ENCODE measurements at regions not wholly inside any gene's neighbourhood (a gene's known extent, or its start where the extent isn't known, plus 50 kb on each side); places are given as distances from the start of the nearest gene placed in this dataset.
"Not testable (repeated sequence)": the region's sequence is repeated elsewhere in the genome, so short reads cannot be mapped to it uniquely, and the experiment has no call there.

DNA sequence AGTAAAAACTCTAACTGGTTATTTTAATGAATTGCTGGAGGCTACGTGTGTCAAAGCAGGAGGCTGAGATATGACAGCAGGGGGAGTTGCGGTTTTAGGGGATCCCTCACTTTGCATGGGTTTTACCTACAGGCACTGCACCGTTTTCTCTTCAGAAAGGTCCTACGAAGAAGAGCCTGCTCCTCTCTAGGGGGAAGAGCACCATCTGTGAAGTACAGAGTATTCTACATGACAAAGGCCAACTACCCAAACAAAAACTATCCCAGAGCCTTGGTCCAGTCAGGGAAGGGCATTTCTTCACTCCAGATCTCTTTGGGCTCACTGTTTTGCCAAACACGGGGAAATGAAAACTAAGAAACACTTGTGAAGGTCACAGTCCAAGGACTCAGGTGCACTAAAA is 696.7 kb upstream of the SOX11 start:
- no peak for DNase-seq
- Histone ChIP-seq H3K27ac (no peak overlapping the region), H3K27me3 (replicated peaks) (no peaks in the 10 kb centered on the region), H3K36me3 (replicated peaks) (no peaks in the 10 kb centered on the region), H3K4me3 (ENCODE audit: low read depth, low read length) (no peak overlapping the region)
- in situ Hi-C loops (cut with HindIII; ENCODE audit: low pct_ligation_motif_present, low sequenced_read_pairs) = no loop called here
- TF ChIP-seq, protein P1, sequence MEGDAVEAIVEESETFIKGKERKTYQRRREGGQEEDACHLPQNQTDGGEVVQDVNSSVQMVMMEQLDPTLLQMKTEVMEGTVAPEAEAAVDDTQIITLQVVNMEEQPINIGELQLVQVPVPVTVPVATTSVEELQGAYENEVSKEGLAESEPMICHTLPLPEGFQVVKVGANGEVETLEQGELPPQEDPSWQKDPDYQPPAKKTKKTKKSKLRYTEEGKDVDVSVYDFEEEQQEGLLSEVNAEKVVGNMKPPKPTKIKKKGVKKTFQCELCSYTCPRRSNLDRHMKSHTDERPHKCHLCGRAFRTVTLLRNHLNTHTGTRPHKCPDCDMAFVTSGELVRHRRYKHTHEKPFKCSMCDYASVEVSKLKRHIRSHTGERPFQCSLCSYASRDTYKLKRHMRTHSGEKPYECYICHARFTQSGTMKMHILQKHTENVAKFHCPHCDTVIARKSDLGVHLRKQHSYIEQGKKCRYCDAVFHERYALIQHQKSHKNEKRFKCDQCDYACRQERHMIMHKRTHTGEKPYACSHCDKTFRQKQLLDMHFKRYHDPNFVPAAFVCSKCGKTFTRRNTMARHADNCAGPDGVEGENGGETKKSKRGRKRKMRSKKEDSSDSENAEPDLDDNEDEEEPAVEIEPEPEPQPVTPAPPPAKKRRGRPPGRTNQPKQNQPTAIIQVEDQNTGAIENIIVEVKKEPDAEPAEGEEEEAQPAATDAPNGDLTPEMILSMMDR (IDR thresholded peaks at IDR 0.05; ENCODE audit: low read depth, low read length, missing control alignments) = no peak

DNA sequence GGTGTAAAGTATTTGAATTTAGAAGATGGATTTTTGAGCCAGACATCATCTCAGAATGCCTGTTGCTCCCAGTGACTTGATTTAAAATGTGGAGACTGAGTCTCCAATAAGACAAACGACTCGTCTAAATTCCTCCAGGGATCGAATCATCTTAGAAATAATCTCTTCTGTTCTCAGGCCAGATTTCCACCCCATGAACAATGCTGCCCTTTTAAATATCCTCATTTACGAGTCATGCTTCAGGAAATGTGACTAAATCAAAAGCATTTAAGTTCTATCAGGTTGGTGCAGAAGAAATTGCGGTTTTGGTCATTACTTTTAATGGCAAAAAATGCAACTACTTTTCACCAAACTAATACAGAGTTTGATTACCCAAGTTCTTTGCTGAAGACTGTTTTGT is 684.6 kb upstream of the SOX11 start:
- in situ Hi-C loops (cut with HindIII; ENCODE audit: low pct_ligation_motif_present, low sequenced_read_pairs) = no loop called here
- Histone ChIP-seq H3K4me3 (ENCODE audit: low read depth, low read length) (no peak overlapping the region), H3K27ac (no peak overlapping the region), H3K27me3 (replicated peaks) (no peaks in the 10 kb centered on the region), H3K36me3 (replicated peaks) (no peaks in the 10 kb centered on the region)
- TF ChIP-seq, protein P1 (IDR thresholded peaks at IDR 0.05; ENCODE audit: low read depth, low read length, missing control alignments) = no peak
- no peak for DNase-seq

DNA sequence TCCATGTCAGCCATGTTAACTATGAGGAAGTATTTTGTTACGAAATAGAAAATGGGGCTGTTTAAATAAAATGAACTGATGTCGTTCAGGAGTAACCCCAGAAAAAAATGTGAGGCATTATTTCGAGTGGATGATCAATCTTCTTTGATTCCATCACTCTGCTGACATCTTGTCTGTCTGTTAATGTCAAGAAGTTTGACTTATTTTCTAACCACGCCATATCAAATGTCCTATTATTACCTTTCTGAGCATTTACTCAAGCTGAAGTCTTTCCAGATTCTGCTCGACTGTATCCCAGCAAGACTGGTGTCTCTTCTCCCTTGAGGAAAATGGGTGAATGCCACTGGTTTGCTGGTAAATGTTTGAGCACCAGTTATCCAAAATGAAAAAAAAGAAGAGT is 672.9 kb upstream of the SOX11 start:
- H3K4me3 ChIP-seq (ENCODE audit: low read depth, low read length) = no peak overlapping the region
- TF ChIP-seq, protein P1 (IDR thresholded peaks at IDR 0.05; ENCODE audit: low read depth, low read length, missing control alignments) = no peak
- no peaks in the 10 kb centered on the region for H3K36me3 ChIP-seq (replicated peaks)
- H3K27ac ChIP-seq = no peak overlapping the region
- in situ Hi-C loops (cut with HindIII; ENCODE audit: low pct_ligation_motif_present, low sequenced_read_pairs) = no loop called here
- no peaks in the 10 kb centered on the region for H3K27me3 ChIP-seq (replicated peaks)
- no peak for DNase-seq

DNA sequence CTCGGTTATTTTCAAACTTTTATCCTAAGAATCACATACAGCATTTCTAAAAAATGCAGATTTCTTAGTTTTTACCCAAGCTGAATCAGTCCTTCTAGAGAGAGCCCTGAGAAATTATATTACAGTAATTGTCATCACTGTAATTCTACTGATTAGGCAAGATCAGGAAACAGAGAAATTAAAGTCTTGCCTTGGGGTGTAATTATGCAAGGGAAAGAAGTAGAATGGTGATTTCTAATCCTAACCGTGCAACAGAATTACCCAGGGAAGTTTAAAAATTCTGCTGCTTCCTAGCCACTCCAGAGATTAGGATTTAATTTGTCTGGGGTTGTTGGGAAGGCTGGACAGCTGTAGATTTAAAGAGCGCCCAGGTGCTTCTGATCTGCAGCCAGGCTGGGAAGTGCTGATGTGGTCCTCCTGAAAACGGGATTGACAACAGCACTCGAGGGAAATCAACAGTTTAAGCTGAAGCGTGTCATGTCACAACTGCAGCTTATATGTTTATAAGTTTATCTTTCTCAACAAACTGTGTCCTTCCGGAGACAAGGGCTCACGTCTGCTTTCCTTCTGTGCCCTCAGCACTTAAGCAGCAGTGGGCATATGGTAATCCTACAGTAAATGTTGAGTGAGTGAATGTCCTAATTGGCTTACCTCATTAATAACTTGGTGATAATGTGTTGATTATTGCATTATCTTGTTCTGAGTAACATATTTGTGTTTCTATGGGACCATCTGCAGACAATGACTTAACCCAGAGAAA is 671.9 kb upstream of the SOX11 start:
- TF ChIP-seq, protein P1 (IDR thresholded peaks at IDR 0.05; ENCODE audit: low read depth, low read length, missing control alignments) = no peak
- H3K36me3 ChIP-seq (replicated peaks) = no peaks in the 10 kb centered on the region
- H3K4me3 ChIP-seq (ENCODE audit: low read depth, low read length) = no peak overlapping the region
- H3K27ac ChIP-seq = no peak overlapping the region
- in situ Hi-C loops (cut with HindIII; ENCODE audit: low pct_ligation_motif_present, low sequenced_read_pairs) = no loop called here
- H3K27me3 ChIP-seq (replicated peaks) = no peaks in the 10 kb centered on the region
- DNase-seq = no peak

DNA sequence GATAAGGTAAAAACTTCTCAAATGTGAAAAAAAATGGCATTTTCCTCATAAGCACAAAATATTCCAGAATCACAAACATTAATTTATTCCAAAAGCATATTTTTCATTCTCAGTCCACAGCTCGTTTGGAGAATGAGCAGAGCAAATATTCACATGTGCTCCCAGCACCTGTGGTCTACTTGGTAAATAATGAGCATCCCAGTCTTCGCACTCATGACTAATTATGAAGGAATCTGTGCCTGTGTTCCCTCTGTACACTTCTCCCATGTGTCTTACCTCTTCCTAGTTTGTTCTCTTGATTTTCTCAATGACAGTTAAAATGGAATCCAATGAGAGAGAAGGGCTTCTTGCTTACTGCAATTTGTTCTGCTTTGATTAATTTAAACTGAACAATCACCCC is 671.0 kb upstream of the SOX11 start:
- in situ Hi-C loops (cut with HindIII; ENCODE audit: low pct_ligation_motif_present, low sequenced_read_pairs) = no loop called here
- H3K4me3 ChIP-seq (ENCODE audit: low read depth, low read length) = no peak overlapping the region
- H3K36me3 ChIP-seq (replicated peaks) = no peaks in the 10 kb centered on the region
- H3K27ac ChIP-seq = no peak overlapping the region
- no peaks in the 10 kb centered on the region for H3K27me3 ChIP-seq (replicated peaks)
- no peak for DNase-seq
- TF ChIP-seq, protein P1 (IDR thresholded peaks at IDR 0.05; ENCODE audit: low read depth, low read length, missing control alignments) = no peak

DNA sequence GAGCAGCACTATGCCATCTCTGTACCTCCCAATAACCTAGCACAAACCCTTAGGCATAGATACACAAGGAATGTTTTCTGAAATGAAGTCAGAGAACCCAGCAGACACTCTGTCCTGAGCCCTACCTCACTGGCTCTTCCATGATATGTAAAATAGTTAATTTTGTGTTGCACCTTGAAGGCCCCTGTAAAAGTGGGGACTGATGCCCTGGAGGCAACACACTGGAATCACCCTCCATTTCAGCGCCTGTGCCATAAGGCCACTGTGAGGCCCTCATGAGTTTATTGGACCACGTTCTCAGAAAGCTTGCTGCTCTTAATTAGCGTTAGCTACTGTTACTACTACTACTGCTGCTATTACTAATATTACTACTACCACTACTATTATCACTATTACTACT is 670.1 kb upstream of the SOX11 start:
- no peak overlapping the region for H3K4me3 ChIP-seq (ENCODE audit: low read depth, low read length)
- TF ChIP-seq, protein P1 (IDR thresholded peaks at IDR 0.05; ENCODE audit: low read depth, low read length, missing control alignments) = no peak
- H3K27ac ChIP-seq = no peak overlapping the region
- no peaks in the 10 kb centered on the region for H3K27me3 ChIP-seq (replicated peaks)
- no peak for DNase-seq
- in situ Hi-C loops (cut with HindIII; ENCODE audit: low pct_ligation_motif_present, low sequenced_read_pairs) = no loop called here
- H3K36me3 ChIP-seq (replicated peaks) = no peaks in the 10 kb centered on the region

DNA sequence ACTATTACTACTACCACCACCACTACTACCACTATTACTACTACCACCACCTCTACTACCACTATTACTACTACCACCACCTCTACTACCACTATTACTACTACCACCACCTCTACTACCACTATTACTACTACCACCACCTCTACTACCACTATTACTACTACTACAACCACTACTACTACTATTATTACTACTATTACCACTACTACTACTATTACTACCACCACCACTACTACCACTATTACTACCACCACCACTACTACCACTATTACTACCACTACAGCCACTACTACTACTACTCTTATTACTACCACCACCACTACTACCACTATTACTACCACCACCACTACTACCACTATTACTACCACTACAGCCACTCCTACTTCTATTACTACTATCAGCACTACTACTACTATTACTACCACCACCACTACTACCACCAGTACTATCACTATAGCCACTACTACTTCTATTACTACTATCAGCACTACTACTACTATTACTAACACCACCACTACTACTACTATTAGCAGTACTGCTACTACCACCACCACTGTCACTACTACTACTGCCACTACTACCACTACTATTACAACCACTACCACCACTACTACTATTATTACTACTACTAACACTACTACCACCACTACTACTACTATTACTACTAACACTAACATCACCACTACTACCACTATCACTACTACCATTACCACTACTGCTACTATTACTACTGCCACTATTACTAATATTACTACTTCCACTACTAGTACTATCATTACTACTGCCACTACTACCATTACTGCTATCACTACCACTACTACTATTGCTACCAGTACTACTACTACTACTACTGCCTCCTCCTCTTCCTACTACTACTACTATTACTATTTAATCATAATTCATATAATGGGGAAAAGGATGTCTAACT is 669.2 kb upstream of the SOX11 start:
- H3K36me3 ChIP-seq (replicated peaks); in situ Hi-C loops (cut with HindIII; ENCODE audit: low pct_ligation_motif_present, low sequenced_read_pairs): not testable (repeated sequence)

More for the DNA sequence above, 669.2 kb upstream of the SOX11 start:
- H3K4me3 ChIP-seq (ENCODE audit: low read depth, low read length); H3K27ac ChIP-seq; DNase-seq; H3K27me3 ChIP-seq (replicated peaks): not testable (repeated sequence)
